Superior temporal gyrus (tissue), 1 donor: ENCODE measurements at regions not wholly inside any gene's neighbourhood (a gene's known extent, or its start where the extent isn't known, plus 50 kb on each side); places are given as distances from the start of the nearest gene placed in this dataset.

Experiments
- DNase-seq: peaks from one replicate; pipeline ENCODE4 v3.0.0-alpha.2; 2016; ENCODE audit errors: extremely low spot score

DNA sequence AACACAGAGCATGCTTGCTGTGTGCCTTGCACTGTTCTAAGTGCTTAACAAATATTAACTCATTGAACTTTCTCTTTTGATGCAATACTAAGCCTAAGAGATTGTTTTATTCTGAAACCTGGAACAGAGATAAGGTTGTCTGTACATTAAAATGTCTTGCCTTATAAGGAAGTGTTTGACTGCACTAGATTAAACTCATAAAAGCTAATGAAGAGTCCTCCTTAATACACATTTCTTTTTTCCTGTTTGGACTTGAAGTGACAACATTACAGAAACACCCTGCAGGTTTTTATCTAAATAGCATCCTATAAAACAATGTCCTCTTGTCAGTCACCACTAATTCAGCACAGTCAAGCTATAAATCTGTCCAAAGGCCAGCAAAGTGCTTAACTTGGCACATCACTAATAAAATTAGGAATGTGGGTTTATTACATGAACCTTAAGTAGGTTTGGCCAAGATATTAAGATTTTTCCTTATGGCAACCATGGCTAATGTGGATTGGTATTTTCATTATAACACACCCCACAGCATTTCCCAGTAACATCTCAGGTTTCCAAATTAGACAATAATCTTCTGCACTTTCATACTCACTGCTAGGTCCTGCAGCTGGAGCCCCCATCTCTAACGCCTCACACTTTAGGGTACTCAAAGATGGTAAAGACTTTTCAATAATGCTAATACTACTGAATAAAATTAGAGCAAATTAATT, 389.7 kb downstream of the LMO4 start:
- no peak for DNase-seq

DNA sequence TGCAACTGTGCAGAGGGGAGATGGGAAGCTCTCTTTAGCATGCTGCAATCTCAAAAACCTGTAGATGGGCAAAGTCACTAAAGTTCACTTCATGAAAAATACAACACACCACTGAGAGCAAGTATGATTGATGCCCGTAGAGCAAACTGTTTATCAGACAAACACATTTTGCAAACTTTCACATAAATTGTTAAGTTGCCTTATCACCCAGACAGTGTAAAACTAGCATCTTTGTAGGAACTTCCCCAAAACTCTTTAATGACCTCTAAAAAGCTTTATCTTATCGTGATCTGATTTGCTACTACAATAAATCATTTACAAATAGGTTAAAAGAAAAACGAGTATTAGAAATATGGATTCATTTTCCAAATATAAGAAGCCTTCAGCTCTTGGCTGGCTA, 391.0 kb downstream of the LMO4 start:
- no peak for DNase-seq

DNA sequence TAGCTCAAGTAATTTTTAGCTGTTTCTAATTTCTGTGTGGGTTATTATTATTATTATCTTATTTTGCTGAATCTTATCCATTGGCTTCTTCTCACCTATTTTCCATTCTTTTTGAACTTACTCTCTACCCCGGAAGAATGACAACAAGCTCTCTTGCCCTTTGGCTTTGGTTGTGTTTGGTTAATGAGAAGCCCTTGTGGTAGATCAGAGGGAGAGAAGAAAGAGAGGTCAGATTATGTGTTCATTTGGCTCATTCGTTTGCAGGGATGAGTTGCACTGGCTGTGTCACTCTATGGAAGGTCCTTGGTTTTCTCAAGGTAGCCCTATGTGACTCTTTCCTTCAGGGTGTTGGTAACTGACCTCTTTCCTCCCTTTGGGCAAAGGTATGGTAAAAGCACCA, 391.9 kb downstream of the LMO4 start:
- no peak for DNase-seq

DNA sequence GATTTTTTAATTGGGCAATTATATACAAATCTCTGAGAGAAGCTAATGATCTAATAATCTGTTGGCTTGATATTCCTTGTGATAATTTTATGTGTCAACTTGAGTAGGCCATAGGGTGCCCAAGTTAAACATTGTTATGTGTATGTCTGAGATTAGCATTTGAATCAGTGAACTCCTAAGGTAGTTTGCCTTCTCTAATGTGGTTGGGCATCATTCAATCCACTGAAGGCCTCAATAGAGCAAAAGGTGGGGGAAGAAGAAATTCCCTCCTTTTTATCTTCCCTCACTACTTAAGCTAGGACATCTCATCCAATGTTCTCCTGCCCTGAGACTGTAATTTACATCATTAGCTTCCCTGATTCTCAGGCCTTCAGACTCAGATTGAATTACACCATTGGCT, 394.5 kb downstream of the LMO4 start:
- DNase-seq = no peak

DNA sequence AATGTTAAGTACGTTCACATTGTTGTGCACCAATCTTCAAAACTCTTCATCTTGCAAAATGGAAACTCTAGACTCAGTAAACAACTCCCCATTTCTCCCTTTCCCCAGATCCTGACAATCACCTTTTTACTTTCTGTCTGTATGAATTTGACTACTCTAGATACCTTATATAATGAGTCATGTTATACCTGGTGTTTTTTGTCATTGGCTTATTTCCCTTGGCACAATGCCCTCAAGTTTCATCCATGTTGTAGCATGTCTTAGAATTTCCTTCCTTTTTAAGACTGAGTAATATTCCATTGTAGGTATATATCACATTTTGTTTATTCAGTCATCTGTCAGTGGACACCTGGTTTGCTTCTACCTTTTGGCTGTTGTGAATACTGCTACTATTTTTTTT, 399.5 kb downstream of the LMO4 start:
- no peak for DNase-seq

DNA sequence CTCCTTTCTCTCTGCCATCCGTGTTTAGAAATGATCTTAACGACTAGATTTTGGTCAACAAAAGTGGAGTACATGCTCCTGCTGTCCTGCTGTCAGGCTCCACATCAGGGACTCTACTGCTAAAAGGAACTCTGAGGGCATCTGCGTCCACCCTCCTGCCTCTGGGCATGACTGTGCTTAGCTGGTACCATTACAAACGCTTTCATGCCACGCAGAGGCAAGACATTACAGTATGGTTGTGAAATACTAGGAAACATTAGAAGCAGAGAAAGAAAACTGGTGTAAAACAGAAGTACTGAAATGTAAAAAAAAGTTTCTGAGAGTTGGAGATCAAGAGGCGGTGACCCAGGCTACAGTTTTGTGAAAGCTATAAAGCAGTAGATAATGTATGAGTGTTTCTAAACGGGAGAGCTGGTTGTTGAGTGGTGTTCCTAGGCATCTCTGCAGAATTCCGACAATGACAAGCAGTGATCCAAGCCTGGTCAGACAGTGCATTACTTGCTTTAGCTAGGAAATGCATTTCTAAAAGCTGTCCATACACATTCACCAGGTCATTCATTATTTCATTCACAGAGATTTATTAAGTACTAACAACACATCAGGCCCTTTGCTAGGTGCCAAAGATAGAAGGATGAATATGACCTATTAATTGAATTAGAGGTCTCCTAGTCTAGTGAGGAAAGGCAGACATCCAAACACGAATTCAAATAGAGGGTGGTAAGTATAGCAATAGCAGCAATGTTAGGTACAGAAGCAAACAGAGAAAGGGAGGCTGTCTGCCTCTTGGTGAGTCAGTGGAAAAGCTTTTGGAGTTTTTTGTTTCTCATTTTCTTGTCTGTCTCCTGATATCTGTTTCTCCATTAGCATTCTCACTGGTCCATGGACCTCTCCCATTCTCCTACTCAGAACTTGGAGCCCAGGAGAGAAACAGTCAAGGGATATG, 401.9 kb downstream of the LMO4 start:
- no peak for DNase-seq

DNA sequence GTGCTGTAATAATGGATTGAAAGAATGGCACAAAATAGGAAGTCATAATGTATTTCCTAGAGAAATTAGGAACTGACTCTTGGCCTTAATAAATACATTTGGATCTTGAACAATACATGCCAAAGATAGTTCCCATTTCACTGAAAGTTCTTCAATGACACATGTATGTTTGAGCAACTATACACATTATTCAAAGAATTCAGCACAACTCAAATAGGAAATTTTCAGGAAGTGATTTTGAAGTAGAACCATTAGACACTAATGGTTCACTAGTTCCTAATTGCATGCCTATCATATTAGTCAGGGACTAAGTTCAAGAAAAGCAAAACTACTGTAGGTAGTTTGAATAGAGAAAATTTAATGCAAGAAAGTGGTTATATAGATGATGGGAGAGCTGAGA, 404.7 kb downstream of the LMO4 start:
- no peak for DNase-seq

DNA sequence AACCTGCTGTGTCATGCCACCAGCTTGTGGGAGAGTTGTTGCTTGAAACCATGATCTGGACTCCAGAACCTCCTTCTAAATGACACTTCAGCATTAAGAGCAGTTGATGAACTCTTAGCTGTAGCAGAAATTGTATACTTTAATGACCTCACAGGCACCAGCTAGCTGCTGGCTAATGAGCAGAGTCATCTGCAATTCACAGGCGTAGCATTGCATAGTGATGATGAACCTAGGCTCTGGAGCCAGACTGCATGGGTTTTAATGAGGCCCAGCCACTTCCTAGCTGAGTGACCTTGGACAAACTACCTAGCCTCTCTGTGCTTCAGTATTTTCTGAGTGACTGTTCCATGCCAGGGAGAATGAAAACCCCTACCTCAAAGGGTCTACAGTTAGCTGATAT, 407.1 kb downstream of the LMO4 start:
- DNase-seq = no peak

DNA sequence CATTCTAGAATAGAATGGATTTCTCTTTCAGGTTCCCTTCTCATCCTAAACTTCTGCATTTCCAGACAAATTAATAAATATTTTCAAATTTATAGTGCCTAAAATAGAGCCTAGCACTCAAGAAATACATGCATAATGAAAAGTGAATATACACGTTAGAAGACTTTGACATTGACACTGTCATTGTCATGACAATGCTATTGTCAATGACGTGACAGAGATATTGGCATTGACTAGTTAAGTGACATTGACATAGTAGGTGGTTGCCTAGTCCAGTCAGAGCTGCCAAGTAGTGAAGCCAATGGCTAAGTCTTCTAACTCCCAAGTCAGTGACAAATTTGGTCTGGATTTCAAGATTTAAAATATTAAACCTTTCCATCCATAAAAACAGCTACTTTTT, 410.5 kb downstream of the LMO4 start:
- no peak for DNase-seq

DNA sequence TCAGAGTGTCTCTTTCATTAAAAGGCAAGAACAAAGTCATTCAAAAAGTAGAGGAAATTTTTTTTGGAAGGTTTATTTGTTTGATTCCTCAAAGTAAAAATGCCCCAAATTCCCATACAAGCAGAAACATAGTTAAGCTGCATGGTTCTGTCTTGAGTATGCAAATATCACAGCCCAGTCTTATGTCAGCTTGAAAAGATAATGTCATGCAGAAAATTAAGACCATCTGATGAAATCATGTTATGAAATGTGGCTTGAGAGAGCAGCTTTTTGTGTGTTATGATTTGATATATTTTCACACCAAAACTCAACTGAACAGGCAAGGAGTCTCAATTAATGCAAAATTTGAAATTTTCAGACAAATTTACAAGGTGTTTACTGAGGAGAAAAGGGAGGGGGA, 411.0 kb downstream of the LMO4 start:
- no peak for DNase-seq

DNA sequence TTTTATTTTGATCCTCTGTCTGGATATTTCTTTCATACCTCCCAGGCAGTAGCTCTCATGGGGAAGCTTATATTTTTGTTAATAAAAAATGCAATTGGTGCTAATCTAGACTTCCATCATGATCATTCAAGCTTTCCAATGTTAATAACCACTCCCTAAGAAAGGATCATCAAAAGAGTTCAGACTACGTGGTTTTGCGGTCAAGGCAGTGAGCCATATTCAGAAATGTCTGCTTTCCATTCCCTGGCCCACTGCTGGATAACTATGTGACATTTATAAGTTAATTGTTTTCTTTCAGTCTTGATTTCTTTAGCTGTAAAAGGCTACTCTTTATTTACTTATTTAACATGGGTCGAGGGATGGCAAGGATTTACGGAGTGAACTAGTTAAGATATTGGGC, 414.6 kb downstream of the LMO4 start:
- no peak for DNase-seq

DNA sequence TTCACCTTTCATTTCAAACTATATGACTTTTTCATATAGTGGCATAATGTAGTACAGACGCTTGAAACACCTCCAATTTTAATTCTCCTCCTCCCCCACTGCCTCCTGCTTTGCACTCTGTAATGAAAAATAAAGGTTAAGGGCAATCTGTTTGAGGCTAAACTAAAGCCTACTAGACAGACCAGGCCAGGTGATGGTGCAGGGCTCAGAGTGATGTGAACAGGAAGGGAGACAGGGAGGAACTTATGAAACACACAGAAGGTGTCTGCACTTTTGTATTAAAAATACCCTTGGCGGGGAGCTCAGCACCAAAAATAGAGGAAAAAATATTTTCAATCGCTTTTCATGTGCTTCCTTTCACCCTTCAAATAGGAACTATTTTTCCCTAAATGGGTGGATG, 415.4 kb downstream of the LMO4 start:
- no peak for DNase-seq

DNA sequence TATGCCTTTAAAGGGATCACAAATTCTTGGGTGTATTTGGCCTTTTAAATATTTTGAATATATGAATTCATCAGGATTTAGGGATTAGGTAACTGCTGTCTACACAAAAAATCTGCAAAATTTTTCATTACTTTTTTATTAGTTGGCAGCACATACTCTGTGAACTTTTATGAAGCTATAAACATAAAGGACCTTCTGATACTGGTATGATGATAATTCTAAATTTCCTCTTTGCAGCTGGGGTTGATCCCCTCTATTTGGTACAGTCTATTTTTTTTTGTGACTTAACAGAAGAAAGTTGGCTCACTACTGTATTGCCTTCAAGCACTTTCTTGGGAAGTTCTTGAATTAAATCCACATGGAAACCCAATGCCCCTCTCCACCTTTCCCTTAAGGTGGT, 416.1 kb downstream of the LMO4 start:
- DNase-seq = no peak

DNA sequence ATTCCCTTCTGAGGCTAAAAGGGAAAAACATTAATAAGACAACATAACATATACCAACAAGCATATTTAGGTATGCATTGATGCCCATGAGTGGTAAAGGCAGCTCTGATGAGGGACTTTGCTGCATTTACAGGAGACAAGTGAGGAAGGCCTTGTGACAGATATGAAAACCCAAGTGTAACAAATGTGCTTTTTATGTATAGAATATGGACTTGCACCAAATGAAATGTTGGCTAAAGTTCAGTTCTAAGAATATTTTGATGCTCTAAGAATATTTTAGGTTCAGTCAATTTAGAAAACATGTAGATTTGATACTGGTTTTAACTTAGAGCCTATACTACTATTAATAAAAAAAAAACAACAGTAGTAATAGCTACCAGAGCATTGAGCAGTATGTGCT, 424.7 kb downstream of the LMO4 start:
- DNase-seq = no peak

DNA sequence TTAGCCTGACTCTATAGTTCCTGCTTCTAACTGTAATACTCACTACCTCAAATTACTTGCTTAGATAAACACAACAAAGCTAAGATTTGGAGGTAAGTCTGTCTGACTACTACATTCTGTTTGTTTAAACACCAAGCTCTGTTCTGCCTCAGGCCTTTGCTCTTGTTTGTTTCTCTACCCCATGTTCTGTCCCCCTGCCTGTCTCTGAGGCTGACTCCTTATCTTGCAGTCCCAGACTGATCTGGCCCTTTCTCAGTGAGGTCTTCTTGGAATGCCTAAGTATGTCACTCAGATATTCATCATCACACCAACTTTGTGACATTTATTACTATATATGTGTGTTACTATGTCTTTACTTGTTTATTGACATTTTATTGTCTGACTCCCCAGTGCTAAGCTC, 425.5 kb downstream of the LMO4 start:
- no peak for DNase-seq

DNA sequence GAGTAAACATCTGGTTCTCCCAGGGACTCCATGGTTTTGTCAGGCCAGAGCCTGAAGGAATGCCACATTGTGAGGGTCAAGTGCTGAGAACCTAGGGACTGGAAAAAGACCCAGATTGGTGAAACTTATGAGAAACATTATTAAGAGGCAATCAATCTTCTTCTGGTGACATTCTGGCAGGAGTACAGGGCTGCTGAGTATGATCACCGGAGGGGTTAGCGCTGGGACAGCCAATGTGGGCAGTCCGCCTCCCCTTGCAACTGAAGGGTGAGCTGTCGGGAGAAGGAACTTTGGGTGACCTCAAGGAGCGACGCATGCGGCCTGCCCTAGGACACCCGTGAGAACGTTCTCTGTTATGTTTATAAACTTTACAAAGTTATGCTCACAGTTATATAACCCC, 429.0 kb downstream of the LMO4 start:
- no peak for DNase-seq

DNA sequence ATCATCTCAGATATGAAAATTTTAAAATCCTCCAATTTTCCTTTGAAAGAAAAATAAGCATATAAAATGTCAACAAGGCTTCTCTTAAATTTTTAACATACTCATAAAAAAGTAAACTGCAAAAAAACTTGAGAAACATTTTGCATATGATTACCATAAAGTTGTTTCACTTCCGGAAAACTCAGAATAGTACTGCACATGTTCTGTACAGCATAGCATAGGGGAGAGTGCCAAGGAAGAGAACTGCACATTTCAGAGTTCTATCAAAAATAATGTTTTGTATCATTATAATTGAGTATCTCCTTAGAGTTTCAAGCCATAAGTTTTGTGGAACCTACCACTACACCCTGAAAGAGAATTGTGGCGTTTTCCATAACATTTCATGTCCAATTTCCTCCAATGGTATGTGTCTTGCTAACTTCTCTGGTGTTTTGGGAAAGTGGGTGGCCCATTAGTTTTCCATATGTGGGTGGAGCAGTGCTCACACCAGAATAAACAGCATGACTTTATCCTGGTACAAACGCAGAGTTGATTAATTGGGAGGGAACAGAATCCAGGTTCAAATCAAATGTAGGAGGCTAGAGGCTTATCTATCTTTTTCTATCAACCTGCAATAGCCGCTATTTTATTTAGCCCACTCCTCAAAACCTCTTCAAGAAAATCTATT, 430.9 kb downstream of the LMO4 start:
- peak; percentile 14 for DNase-seq

DNA sequence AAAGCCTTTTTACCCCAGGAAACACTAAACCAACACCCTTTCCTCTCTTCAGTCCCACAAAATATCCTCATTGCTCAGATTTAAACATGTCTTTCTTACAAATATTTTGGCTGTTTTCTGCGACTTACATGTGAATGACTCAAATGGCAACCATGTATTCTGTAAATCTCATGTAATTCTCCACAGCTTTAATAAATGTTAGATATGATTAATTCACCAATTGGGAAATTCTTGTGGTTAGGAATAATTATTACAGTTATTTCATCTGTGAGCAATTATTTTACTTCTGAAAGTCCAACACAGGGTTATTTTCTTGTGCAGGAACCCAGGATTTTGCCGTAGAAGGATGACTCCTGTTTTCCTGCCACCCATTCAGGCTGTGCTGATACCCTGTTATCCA, 431.5 kb downstream of the LMO4 start:
- DNase-seq = no peak

DNA sequence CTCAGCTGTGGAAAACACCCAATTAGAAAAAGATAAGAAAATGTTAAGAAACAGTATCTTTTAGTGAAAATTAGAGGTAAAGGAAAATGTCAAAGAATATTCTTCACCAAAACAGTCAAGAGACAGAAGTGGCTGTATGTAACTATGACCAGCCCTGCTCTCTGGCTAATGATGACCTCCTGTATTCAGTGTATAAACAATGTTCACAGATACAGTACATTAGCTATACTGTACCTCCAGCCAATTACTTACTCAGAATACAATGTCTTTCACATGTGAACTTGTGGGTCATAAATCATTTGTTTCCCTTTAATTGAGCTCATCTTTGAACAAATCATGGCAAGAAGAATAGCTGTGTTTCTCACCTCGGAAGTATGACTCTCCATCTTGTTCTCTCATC, 432.0 kb downstream of the LMO4 start:
- DNase-seq = no peak

DNA sequence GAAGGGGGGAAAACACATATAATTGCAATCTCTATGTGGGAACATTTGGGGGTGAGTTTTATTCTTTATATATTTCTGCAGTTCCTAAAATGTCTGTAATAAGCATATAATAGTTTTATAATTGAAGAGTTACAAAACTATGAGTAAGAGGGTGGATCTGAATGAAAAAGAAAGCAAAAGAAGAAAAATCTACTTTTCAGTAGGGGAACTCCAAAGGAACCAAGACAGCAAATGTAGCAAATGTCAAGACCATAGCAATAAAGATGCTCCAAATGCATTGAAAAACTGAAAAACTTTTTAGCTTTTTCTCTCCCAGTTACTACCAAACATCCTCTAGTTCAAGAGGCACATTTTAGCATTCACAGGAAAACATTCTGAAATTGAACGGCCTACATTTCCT, 434.8 kb downstream of the LMO4 start:
- no peak for DNase-seq

DNA sequence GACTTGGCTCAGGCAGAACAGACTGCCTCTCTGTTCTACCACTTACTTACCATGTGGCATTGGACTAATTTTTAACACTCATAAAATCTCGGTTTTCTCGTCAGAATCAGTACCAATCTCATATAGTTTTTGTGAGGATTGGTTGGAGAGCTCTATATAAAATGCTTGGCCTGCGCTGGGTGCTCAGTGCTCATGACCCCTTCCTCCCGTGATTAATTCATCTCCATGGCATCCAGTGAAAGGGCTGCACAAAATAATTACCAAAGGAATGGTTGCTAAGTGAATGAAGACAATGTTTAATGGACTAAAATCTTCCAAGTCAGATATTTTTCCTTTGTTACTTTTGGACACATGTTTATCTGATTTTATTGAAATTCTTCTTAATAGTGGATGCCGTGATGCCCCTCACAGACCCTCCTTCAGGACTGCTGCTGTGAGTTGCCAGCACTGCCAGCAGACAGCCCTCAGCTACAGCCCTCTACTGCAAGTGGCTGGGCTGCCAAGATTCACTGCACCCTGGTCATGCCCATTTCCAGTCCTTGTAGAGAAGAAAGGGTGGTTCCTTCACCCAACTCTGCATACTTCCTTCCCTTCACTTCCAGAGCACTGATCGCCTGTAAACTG, 436.5 kb downstream of the LMO4 start:
- no peak for DNase-seq

DNA sequence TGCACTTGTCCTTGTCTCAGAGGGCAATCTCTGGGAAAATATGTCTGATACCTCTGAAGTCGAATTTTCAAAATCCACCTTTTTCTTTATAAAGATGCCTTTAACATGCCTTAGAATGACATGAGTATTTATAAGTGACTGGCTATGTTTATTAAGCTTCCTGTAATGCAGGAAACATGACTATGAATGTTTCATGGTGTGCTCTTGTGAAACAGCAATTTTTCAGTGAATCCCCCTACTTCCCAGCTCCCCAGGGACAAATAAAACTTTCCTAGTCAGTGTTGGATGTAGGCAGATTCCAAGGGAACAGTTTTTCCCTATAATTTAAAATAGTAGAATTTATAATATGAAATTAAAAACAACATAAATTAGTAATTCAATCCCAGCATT, 437.0 kb downstream of the LMO4 start:
- DNase-seq = no peak
